Loucy (cell line): ENCODE measurements at regions not wholly inside any gene's neighbourhood (a gene's known extent, or its start where the extent isn't known, plus 50 kb on each side); places are given as distances from the start of the nearest gene placed in this dataset.

ENCODE experiments used
- H2AFZ ChIP-seq: fragments of 200-600 bp; sonication (generic); 2 replicates; pipeline ENCODE4 v1.6.0; 2016; ENCODE audit warnings: antibody characterized with exemption, mild to moderate bottlenecking, low read length, moderate library complexity
- H3F3A ChIP-seq: fragments of 200-600 bp; 2 replicates; pipeline ENCODE4 v1.6.0; 2016; ENCODE audit warnings: antibody characterized with exemption, low read depth, mild to moderate bottlenecking
- H3K27me3 ChIP-seq: fragments of 200-600 bp; sonication (generic); 2 replicates; pipeline ENCODE4 v1.6.1; 2014; ENCODE audit warnings: low read length, mild to moderate bottlenecking; ENCODE audit not compliant: insufficient read depth, poor library complexity, severe bottlenecking
- H3K36me3 ChIP-seq: fragments of 200-600 bp; sonication (generic); 2 replicates; pipeline ENCODE4 v1.6.1; 2016; ENCODE audit warnings: low read length; ENCODE audit not compliant: insufficient read depth
- H3K4me1 ChIP-seq: fragments of 200-600 bp; sonication (generic); 2 replicates; pipeline ENCODE4 v1.5.1; 2014; ENCODE audit warnings: low read length, mild to moderate bottlenecking; ENCODE audit not compliant: insufficient read depth, poor library complexity, severe bottlenecking
- H3K4me2 ChIP-seq: fragments of 200-600 bp; sonication (generic); 2 replicates; pipeline ENCODE4 v1.6.0; 2014; ENCODE audit warnings: antibody characterized with exemption, low read length, low read depth, mild to moderate bottlenecking; ENCODE audit not compliant: poor library complexity, severe bottlenecking
- H3K4me3 ChIP-seq: fragments of 200-600 bp; sonication (generic); 2 replicates; pipeline ENCODE4 v1.5.1; 2014; ENCODE audit warnings: low read length, mild to moderate bottlenecking, mixed read lengths; ENCODE audit not compliant: poor library complexity, severe bottlenecking
- H3K79me2 ChIP-seq: fragments of 200-600 bp; sonication (generic); 2 replicates; pipeline ENCODE4 v1.6.1; 2014; ENCODE audit warnings: low read length; ENCODE audit not compliant: insufficient read depth
- H3K9ac ChIP-seq: fragments of 200-600 bp; sonication (generic); 2 replicates; pipeline ENCODE4 v1.6.0; 2014; ENCODE audit warnings: mild to moderate bottlenecking, low read depth, low read length, moderate library complexity; ENCODE audit not compliant: poor library complexity, severe bottlenecking
- H3K9me2 ChIP-seq: fragments of 200-600 bp; sonication (generic); replicated peaks from 2 replicates; pipeline ENCODE4 v1.6.1; 2016; ENCODE audit warnings: low read depth, low read length, mixed read lengths
- H3K9me3 ChIP-seq: fragments of 200-600 bp; sonication (generic); 2 replicates; pipeline ENCODE4 v1.6.1; 2014; ENCODE audit warnings: mild to moderate bottlenecking, antibody characterized with exemption, low read length, low read depth; ENCODE audit not compliant: insufficient read depth
- H4K20me1 ChIP-seq: fragments of 200-600 bp; sonication (generic); 2 replicates; pipeline ENCODE4 v1.6.0; 2014; ENCODE audit warnings: antibody characterized with exemption, low read length, mild to moderate bottlenecking; ENCODE audit not compliant: insufficient read depth, poor library complexity, severe bottlenecking
- CTCF ChIP-seq: fragments of 200-600 bp; sonication (generic); conservative IDR thresholded peaks from 2 replicates; pipeline ENCODE4 v1.5.1; 2014; ENCODE audit warnings: mild to moderate bottlenecking, antibody characterized with exemption, low read length
- EZH2phosphoT487 ChIP-seq: fragments of 200-600 bp; IDR thresholded peaks from 2 replicates; pipeline ENCODE4 v1.6.1; 2018; ENCODE audit warnings: antibody characterized with exemption, mild to moderate bottlenecking, moderate library complexity, borderline replicate concordance

GRCh38 chr10:78545756-78546155 lies 512.1 kb downstream of the RPS24 start:
- no peaks in the 10 kb centered on the region for H3K36me3 ChIP-seq
- no peak overlapping the region for H3K4me3 ChIP-seq
- H3F3A ChIP-seq, result no peaks in the 10 kb centered on the region
- no peaks in the 10 kb centered on the region for H3K9me2 ChIP-seq
- H2AFZ ChIP-seq, result peak overlapping the region; percentile 58; the same call in 1 of the 2 replicates
- H3K79me2 ChIP-seq, result no peaks in the 10 kb centered on the region
- peaks cover 25% of the 10 kb centered on the region for H3K4me1 ChIP-seq
- no peaks in the 10 kb centered on the region for H3K9me3 ChIP-seq
- H3K4me2 ChIP-seq, result no peak overlapping the region
- no peak overlapping the region for H3K9ac ChIP-seq
- no peak for TF ChIP-seq CTCF
- no peak for TF ChIP-seq EZH2phosphoT487
- H3K27me3 ChIP-seq, result no peaks in the 10 kb centered on the region
- no peaks in the 10 kb centered on the region for H4K20me1 ChIP-seq

GRCh38 chr10:78547397-78547796 lies 513.7 kb downstream of the RPS24 start:
- H4K20me1 ChIP-seq, result no peaks in the 10 kb centered on the region
- H3K79me2 ChIP-seq, result no peaks in the 10 kb centered on the region
- H3K4me1 ChIP-seq, result peaks cover 13% of the 10 kb centered on the region
- H3K4me2 ChIP-seq, result peak overlapping the region; percentile 29
- H2AFZ ChIP-seq, result 0 out of 2 replicates have a peak overlapping the region, but pooled peaks have one; percentile 6
- no peaks in the 10 kb centered on the region for H3K27me3 ChIP-seq
- peak overlapping the region; percentile 16 for H3K4me3 ChIP-seq
- H3K9ac ChIP-seq, result no peak overlapping the region
- H3K36me3 ChIP-seq, result no peaks in the 10 kb centered on the region
- H3K9me3 ChIP-seq, result no peaks in the 10 kb centered on the region
- TF ChIP-seq EZH2phosphoT487 (no peak), CTCF (no peak)
- no peaks in the 10 kb centered on the region for H3K9me2 ChIP-seq
- no peaks in the 10 kb centered on the region for H3F3A ChIP-seq

GRCh38 chr10:78547905-78548304 lies 514.2 kb downstream of the RPS24 start:
- Histone ChIP-seq H3K9me2 (no peaks in the 10 kb centered on the region), H3K27me3 (no peaks in the 10 kb centered on the region), H2AFZ (no peak overlapping the region), H4K20me1 (no peaks in the 10 kb centered on the region), H3K9ac (no peak overlapping the region), H3F3A (no peaks in the 10 kb centered on the region), H3K4me1 (peaks cover 13% of the 10 kb centered on the region), H3K79me2 (no peaks in the 10 kb centered on the region), H3K4me2 (peak overlapping the region; percentile 29), H3K9me3 (no peaks in the 10 kb centered on the region), H3K36me3 (no peaks in the 10 kb centered on the region), H3K4me3 (peak overlapping the region; percentile 16)
- TF ChIP-seq EZH2phosphoT487 (no peak), CTCF (no peak)
